HEK293 (cell line): ENCODE measurements at regions not wholly inside any gene's neighbourhood (a gene's known extent, or its start where the extent isn't known, plus 50 kb on each side); places are given as distances from the start of the nearest gene placed in this dataset.

ENCODE experiments used
- CTCF ChIA-PET: fragments of 350-600 bp; formaldehyde crosslinking; extraction: SDS; loops from one replicate; lab custom pipeline; 2021; ENCODE audit warnings: antibody characterized with exemption; lab: Yijun Ruan, JAX
- POLR2A ChIA-PET: fragments of 300-600 bp; formaldehyde crosslinking; extraction: SDS; loops from one replicate; lab custom pipeline; 2020; ENCODE audit warnings: antibody characterized with exemption, inconsistent platforms; lab: Yijun Ruan, JAX
- H3K27ac ChIP-seq: fragments of 200-500 bp; sonication (Bioruptor generic); 2 replicates; pipeline ENCODE4 v1.5.1; 2014; ENCODE audit warnings: low read depth, low read length, control low read depth, inconsistent platforms; ENCODE audit errors: extremely low read depth
- H3K36me3 ChIP-seq, 2 experiments: fragments of 200-500 bp in 1 of 2; sonication (Bioruptor generic) in 1 of 2; 1 replicate in 1 of 2; 2 replicates in 1 of 2; pipeline ENCODE4 v1.5.1; 2014 to 2017; ENCODE audit warnings: inconsistent platforms in 2 of 2, low read length in 2 of 2; ENCODE audit not compliant: control insufficient read depth in 2 of 2, insufficient read depth in 1 of 2
- H3K4me1 ChIP-seq: fragments of 200-500 bp; sonication (Bioruptor generic); 2 replicates; pipeline ENCODE4 v1.5.1; 2014; ENCODE audit warnings: mild to moderate bottlenecking, low read length, inconsistent platforms; ENCODE audit not compliant: control insufficient read depth, insufficient read depth
- H3K4me3 ChIP-seq: 2 replicates; pipeline ENCODE4 v1.5.1; 2011; ENCODE audit warnings: low read depth, mild to moderate bottlenecking, control low read depth, low read length, moderate library complexity
- H3K9me3 ChIP-seq: fragments of 200-500 bp; sonication (Bioruptor generic); 2 replicates; pipeline ENCODE4 v1.5.1; 2014; ENCODE audit warnings: low read depth, low read length, inconsistent platforms; ENCODE audit not compliant: control insufficient read depth, insufficient read depth
- FEZF1 ChIP-seq: fragments of 450-650 bp; formaldehyde crosslinking; IDR thresholded peaks from 2 replicates; pipeline ENCODE4 v1.5.1; 2016; ENCODE audit warnings: missing biosample characterization, missing genetic modification characterization
- KLF8 ChIP-seq: fragments of 450-650 bp; formaldehyde crosslinking; IDR thresholded peaks from 2 replicates; pipeline ENCODE4 v1.5.1; 2016; ENCODE audit warnings: missing biosample characterization, missing genetic modification characterization
- MYNN ChIP-seq: fragments of 450-650 bp; formaldehyde crosslinking; IDR thresholded peaks from 2 replicates; pipeline ENCODE4 v1.5.1; 2016; ENCODE audit warnings: missing biosample characterization, missing genetic modification characterization, borderline replicate concordance
- SP3 ChIP-seq: fragments of 450-650 bp; formaldehyde crosslinking; IDR thresholded peaks from 2 replicates; pipeline ENCODE4 v1.5.1; 2016; ENCODE audit warnings: missing biosample characterization, missing genetic modification characterization
- TCF7L2 ChIP-seq: IDR thresholded peaks from 2 replicates; pipeline ENCODE4 v1.6.1; 2011; ENCODE audit warnings: low read depth, mild to moderate bottlenecking, inconsistent platforms, low read length, moderate library complexity, borderline replicate concordance
- WT1 ChIP-seq: fragments of 450-650 bp; formaldehyde crosslinking; IDR thresholded peaks from 2 replicates; pipeline ENCODE4 v1.5.1; 2016; ENCODE audit warnings: missing biosample characterization, missing genetic modification characterization
- ZBTB1 ChIP-seq: fragments of 450-650 bp; formaldehyde crosslinking; IDR thresholded peaks from 2 replicates; pipeline ENCODE4 v1.5.1; 2016; ENCODE audit warnings: missing biosample characterization, missing genetic modification characterization
- ZNF146 ChIP-seq: fragments of 450-650 bp; formaldehyde crosslinking; IDR thresholded peaks from 2 replicates; pipeline ENCODE4 v1.5.1; 2016; ENCODE audit warnings: missing biosample characterization, missing genetic modification characterization
- ZNF398 ChIP-seq: fragments of 450-650 bp; formaldehyde crosslinking; IDR thresholded peaks from 2 replicates; pipeline ENCODE4 v1.5.1; 2017; ENCODE audit warnings: missing biosample characterization, missing genetic modification characterization
- ZNF530 ChIP-seq: fragments of 450-650 bp; formaldehyde crosslinking; IDR thresholded peaks from 2 replicates; pipeline ENCODE4 v1.5.1; 2016; ENCODE audit warnings: low read depth, missing biosample characterization, missing genetic modification characterization
- ZNF629 ChIP-seq: fragments of 450-650 bp; formaldehyde crosslinking; IDR thresholded peaks from 2 replicates; pipeline ENCODE4 v1.5.1; 2017; ENCODE audit warnings: missing biosample characterization, missing genetic modification characterization
- ZNF701 ChIP-seq: fragments of 450-650 bp; formaldehyde crosslinking; IDR thresholded peaks from 2 replicates; pipeline ENCODE4 v1.5.1; 2016; ENCODE audit warnings: missing biosample characterization, missing genetic modification characterization
- ZNF776 ChIP-seq: fragments of 450-650 bp; formaldehyde crosslinking; IDR thresholded peaks from 2 replicates; pipeline ENCODE4 v1.5.0; 2017; ENCODE audit warnings: missing biosample characterization, missing genetic modification characterization, borderline replicate concordance
- TF ChIP-seq, protein P1 (sequence below): fragments of 450-650 bp; formaldehyde crosslinking; IDR thresholded peaks from 2 replicates; pipeline ENCODE4 v1.5.1; 2016; ENCODE audit warnings: missing biosample characterization, missing genetic modification characterization
- TF ChIP-seq, protein P2 (sequence below): fragments of 450-650 bp; formaldehyde crosslinking; IDR thresholded peaks from 2 replicates; pipeline ENCODE4 v1.5.1; 2016; ENCODE audit warnings: missing biosample characterization, missing genetic modification characterization, borderline replicate concordance

GRCh38 chr16:51621610-51622009 lies 470.5 kb upstream of the SALL1 start:
- no peak overlapping the region for H3K27ac ChIP-seq
- no peak for TF ChIP-seq ZNF776 (tag by site-specific recombination)
- TF ChIP-seq, protein P1, sequence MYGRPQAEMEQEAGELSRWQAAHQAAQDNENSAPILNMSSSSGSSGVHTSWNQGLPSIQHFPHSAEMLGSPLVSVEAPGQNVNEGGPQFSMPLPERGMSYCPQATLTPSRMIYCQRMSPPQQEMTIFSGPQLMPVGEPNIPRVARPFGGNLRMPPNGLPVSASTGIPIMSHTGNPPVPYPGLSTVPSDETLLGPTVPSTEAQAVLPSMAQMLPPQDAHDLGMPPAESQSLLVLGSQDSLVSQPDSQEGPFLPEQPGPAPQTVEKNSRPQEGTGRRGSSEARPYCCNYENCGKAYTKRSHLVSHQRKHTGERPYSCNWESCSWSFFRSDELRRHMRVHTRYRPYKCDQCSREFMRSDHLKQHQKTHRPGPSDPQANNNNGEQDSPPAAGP (tag by site-specific recombination): peak; percentile 64; the same call in 1 of the 2 replicates
- TF ChIP-seq ZNF530: no peak
- 0 out of 2 replicates have a peak, but pooled peaks have one; percentile 19 for TF ChIP-seq SP3
- TF ChIP-seq WT1 (tag by site-specific recombination): peak; percentile 54
- 0 out of 2 replicates have a peak, but pooled peaks have one; percentile 0 for TF ChIP-seq ZNF398
- H3K4me3 ChIP-seq: no peak overlapping the region
- no peaks in the 10 kb centered on the region for H3K4me1 ChIP-seq
- no peaks in the 10 kb centered on the region for H3K9me3 ChIP-seq
- ChIA-PET POLR2A (no interaction called here), CTCF (interaction anchor here (0.6 kb wide), 1 partner anchor 741 kb away, joined by 3 read pairs; no protein-coding TSS in a partner anchor)
- no peaks in the 10 kb centered on the region for H3K36me3 ChIP-seq

DNA sequence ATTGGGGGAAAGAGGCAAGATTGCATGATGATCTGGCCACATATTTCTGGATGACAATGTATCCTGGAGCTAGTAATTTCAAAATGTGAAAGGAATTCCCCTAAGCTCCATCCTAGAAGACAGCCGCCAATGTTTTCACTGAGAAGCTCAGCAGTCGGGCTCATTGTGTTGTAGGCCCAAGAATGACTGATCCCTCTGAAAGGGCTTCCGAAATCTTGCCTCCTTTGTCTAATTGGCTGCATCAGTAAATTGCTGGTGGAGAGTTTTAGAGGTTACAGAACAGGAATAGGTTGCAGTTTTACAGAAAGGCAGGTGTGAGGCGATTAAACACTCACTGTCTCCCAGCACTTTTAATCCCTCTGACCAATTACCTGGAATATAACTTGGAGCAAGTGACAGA lies 464.1 kb upstream of the SALL1 start:
- ChIA-PET CTCF (no interaction called here), POLR2A (no interaction called here)
- TF ChIP-seq KLF8 (tag by site-specific recombination) (no peak), MYNN (no peak), ZNF629 (tag by site-specific recombination) (no peak), TCF7L2 (no peak), ZNF146 (tag by site-specific recombination) (no peak), ZNF701 (no peak), FEZF1 (no peak), ZBTB1 (tag by site-specific recombination) (no peak)
- TF ChIP-seq, protein P2, sequence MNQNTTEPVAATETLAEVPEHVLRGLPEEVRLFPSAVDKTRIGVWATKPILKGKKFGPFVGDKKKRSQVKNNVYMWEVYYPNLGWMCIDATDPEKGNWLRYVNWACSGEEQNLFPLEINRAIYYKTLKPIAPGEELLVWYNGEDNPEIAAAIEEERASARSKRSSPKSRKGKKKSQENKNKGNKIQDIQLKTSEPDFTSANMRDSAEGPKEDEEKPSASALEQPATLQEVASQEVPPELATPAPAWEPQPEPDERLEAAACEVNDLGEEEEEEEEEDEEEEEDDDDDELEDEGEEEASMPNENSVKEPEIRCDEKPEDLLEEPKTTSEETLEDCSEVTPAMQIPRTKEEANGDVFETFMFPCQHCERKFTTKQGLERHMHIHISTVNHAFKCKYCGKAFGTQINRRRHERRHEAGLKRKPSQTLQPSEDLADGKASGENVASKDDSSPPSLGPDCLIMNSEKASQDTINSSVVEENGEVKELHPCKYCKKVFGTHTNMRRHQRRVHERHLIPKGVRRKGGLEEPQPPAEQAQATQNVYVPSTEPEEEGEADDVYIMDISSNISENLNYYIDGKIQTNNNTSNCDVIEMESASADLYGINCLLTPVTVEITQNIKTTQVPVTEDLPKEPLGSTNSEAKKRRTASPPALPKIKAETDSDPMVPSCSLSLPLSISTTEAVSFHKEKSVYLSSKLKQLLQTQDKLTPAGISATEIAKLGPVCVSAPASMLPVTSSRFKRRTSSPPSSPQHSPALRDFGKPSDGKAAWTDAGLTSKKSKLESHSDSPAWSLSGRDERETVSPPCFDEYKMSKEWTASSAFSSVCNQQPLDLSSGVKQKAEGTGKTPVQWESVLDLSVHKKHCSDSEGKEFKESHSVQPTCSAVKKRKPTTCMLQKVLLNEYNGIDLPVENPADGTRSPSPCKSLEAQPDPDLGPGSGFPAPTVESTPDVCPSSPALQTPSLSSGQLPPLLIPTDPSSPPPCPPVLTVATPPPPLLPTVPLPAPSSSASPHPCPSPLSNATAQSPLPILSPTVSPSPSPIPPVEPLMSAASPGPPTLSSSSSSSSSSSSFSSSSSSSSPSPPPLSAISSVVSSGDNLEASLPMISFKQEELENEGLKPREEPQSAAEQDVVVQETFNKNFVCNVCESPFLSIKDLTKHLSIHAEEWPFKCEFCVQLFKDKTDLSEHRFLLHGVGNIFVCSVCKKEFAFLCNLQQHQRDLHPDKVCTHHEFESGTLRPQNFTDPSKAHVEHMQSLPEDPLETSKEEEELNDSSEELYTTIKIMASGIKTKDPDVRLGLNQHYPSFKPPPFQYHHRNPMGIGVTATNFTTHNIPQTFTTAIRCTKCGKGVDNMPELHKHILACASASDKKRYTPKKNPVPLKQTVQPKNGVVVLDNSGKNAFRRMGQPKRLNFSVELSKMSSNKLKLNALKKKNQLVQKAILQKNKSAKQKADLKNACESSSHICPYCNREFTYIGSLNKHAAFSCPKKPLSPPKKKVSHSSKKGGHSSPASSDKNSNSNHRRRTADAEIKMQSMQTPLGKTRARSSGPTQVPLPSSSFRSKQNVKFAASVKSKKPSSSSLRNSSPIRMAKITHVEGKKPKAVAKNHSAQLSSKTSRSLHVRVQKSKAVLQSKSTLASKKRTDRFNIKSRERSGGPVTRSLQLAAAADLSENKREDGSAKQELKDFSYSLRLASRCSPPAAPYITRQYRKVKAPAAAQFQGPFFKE: no peak
- TF ChIP-seq, protein P1 (tag by site-specific recombination): no peak
- TF ChIP-seq, all 188 proteins: peak for 0
- H3K36me3 ChIP-seq: no peaks in the 10 kb centered on the region
- H3K27ac ChIP-seq: no peak overlapping the region
- H3K9me3 ChIP-seq: no peaks in the 10 kb centered on the region
- H3K4me3 ChIP-seq: no peak overlapping the region
- H3K4me1 ChIP-seq: no peaks in the 10 kb centered on the region
